Hepatocyte (in vitro differentiated cells): ENCODE measurements at regions not wholly inside any gene's neighbourhood (a gene's known extent, or its start where the extent isn't known, plus 50 kb on each side); places are given as distances from the start of the nearest gene placed in this dataset.

Experiments
- EZH2 ChIP-seq: fragments of 200-600 bp; sonication (generic); IDR thresholded peaks from 2 replicates; pipeline ENCODE4 v1.6.1; 2016; ENCODE audit warnings: antibody characterized with exemption, mild to moderate bottlenecking, borderline replicate concordance
- TF ChIP-seq, protein P1 (sequence below): fragments of 200-600 bp; sonication (generic); IDR thresholded peaks from 2 replicates; pipeline ENCODE4 v1.5.1; 2016; ENCODE audit warnings: antibody characterized with exemption, mild to moderate bottlenecking; ENCODE audit not compliant: poor library complexity

DNA sequence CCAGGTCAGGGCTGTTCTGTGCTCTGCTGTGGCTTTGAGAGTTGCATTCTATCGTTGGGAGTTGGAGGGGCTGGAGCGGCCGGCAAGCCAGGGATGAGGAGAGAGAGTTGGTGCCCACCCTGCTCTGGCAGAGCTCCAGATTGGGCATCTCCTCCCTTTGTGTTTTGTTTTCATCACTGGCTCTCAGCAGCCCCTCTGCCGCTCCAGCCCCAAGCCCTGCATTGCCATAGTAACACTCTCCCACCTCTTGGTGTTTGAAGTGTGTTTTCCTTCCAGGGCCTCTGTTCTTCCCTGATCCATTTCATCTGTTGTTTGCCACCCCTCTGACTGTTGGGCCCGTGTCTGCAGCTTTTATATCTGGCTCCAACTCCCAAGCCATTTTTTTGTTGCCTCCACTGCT lies 152.7 kb downstream of the URB2 start:
- TF ChIP-seq EZH2 = no peak
- TF ChIP-seq, protein P1, sequence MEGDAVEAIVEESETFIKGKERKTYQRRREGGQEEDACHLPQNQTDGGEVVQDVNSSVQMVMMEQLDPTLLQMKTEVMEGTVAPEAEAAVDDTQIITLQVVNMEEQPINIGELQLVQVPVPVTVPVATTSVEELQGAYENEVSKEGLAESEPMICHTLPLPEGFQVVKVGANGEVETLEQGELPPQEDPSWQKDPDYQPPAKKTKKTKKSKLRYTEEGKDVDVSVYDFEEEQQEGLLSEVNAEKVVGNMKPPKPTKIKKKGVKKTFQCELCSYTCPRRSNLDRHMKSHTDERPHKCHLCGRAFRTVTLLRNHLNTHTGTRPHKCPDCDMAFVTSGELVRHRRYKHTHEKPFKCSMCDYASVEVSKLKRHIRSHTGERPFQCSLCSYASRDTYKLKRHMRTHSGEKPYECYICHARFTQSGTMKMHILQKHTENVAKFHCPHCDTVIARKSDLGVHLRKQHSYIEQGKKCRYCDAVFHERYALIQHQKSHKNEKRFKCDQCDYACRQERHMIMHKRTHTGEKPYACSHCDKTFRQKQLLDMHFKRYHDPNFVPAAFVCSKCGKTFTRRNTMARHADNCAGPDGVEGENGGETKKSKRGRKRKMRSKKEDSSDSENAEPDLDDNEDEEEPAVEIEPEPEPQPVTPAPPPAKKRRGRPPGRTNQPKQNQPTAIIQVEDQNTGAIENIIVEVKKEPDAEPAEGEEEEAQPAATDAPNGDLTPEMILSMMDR = no peak
